ENCODE measurements at regions not wholly inside any gene's neighbourhood (a gene's known extent, or its start where the extent isn't known, plus 50 kb on each side); places are given as distances from the start of the nearest gene placed in this dataset.

DNA sequence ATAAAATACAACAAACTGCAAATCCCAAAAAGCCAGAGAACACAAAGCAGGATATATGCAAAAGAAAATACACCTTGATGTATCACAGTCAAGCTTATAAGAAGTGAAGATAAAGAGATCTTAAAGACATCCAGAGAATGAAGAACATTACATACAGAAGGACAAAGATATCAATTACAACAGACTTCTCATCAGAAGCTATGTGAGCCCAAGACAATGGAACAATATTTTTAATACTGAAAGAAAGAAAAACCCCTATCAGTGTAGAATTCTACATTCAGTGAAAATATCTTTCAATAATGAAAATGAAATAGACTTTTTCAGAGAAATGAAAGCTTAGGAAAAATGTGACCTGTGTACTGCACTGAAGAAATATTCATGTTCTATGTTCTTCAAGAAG is 104.5 kb upstream of the PHACTR3 start:
- DNase-seq, result no peak

DNA sequence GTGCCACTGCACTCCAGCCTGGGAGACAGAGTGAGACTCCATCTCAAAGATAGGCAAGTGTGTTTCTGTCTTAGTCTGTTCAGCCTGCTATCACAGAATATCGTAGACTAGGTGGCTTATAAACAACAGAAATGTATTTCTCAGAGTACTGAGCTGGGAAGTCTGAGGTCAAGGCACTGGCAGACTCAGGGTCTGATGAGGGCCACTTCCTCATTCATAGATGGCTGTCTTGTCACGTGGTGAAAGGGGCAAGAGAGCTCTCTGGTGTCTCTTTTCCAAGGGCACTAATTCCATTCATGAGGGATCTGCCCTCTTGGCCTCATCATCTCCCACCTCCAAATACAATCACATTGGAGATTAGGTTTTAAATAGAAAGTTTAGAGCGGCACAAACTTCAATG is 95.6 kb upstream of the PHACTR3 start:
- no peak for DNase-seq

DNA sequence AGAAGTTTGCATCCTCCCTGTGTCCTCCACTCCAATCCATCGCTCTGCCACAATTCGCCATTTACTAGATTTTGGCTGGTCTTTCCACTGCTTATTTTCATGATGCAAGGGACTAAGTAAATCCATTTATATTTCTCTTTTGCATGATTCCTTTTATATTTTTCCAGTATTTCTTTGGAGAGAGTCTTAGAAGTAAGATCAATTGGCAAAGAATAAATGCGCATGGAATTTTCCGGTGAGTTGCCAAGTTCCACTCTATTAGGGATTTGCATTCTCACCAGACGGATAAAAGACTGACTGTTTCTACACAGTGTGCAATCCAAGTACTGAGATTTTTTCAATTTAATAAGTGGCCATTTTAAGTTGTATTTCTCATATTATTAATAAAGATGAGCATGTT is 91.7 kb upstream of the PHACTR3 start:
- DNase-seq, result no peak

DNA sequence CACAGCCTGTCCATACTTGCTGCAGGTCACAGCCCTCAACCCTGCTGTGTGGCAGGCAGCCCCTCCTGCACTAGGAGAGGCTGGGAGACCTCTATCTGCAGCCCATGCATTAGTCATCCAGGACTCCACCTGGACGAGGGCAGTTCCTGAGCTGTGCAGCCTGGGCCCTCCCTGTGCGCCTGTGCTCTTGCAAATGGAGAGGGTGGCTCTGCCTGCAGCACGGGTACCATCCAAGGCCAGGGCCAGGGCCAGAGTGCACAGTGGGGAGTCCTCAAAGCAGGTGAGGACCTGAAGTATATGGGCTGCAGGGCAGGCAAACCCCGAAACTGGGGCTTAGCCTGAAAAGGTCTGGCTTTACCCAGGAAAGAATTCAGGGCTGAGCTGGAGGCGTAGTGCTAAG is 89.8 kb upstream of the PHACTR3 start:
- DNase-seq, result no peak

DNA sequence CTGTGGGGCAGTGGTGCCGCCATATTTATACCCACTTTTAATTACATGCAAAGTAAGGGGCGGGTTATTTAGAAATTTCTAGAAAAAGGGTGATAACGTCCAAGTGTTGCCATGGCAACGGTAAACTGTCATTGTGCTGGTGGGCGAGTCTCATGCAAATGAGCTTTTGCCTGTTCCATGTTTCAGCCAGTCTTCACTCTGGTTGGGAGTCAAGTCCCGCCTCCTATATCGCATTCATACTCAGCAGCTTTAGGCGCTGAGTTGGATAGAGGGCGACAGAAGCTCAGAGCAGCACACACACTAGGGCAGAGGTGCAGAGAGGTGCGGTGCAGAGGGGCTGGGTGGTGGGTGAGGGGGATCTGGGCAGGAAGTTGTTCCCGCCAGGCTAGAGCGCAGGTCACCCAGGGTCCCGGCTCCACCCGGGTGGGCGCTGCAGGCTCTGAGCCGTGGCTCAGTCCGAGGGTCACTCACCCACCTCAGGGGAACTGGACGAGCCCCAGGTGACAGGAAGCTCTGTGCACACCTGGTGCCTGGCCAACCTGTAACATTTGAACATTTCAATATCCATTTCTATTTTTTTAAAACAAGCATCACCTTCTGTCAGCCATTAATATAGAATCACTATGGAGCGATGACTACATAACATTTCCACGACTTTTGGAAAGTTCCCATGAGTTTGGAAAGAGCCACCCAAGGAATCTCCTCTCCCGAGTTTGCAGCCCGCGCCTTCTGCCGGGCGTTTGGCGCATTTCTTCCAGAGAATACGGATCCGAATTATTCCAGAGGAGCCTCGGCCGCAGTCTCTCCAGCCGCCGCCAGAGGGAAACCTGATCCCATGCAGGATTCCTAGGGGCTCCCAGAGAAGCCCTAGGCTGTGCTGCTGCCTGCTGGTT is 89.1 kb upstream of the PHACTR3 start:
- DNase-seq, result peak; percentile 13

DNA sequence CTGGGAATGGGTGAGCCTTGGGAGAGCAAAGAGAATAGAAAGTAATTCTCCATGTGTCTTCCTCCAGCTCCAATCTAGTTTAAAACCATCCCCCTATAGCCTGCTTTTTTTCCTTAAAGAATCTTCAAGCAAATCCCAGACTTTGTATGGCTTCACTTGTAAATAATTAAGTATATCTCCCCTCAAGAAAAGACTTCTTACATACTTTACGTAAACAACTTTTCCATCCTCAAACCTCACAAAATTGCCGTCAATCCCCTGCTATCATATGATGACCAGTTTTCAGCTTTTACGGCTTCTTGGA is 88.5 kb upstream of the PHACTR3 start:
- DNase-seq, result no peak

DNA sequence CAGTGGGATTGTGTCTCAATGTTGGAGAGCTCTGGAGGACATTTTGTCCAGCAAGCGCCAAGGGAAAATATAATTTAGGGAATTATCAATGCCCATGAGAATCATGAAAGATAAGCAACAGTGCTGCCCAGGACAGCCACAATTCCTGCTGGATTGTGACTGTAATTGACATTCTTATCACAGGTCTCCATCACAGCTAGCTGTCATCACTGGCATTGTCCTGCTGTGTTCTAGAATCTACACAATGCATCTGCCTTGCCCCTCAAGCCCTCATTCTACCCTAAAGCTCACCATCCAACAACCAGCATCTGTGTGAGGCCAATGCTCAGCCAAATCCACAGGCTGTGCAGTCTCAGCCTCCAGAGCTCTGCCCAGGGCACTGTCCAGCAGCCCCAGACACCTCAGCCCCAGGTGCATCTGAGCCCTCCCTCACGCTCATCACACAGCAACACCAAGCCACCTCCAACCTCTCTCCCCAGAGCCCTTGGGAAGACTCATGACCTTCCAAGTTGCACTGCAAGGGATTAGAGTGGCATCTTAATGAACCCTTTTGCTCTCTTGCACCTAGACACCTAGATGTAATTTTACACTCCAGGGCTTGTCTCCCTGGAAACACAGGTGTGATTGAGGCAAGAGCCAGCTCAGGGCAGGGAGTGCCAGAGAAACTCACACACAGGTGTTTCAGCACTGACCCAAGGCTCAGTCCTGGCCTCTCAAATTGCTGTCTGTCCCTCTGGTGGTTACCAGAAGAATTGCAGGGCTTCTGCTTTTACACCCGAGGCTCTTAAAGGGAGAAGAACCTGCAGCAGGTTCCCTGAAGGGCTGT is 85.2 kb upstream of the PHACTR3 start:
- DNase-seq, result peak; percentile 8

DNA sequence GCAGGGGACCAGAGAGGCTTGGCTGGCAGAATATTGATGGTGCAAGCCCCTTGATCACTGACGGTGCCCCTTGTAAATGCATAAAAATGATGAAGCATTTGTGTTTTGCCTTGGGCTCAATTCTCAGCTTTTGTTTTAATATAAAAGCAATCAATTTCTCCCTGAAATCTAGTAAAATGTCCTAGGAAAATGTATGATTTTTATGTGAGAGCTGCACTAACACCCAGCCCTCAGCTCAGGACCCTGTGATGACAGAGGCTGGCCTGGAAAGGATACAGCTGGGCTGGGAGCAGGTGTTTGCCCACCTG is 84.7 kb upstream of the PHACTR3 start:
- no peak for DNase-seq

DNA sequence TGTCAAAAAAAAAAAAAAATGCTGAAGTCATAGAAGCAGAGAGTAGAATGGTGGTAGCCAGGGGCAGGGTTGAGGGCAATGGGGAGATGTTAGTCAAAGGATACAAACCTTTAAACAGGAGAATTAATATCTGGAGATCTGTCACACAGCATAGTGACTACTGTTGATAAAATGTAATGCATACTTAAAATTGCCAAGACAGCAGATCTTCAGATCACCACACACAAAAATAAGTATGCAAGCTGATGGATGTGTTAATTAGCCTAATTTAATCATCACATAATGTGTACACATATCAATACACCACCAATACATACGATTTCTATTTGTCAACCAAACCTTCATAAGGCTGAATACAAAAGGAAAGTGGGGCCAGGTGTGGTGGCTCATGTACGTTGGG is 83.5 kb upstream of the PHACTR3 start:
- no peak for DNase-seq

DNA sequence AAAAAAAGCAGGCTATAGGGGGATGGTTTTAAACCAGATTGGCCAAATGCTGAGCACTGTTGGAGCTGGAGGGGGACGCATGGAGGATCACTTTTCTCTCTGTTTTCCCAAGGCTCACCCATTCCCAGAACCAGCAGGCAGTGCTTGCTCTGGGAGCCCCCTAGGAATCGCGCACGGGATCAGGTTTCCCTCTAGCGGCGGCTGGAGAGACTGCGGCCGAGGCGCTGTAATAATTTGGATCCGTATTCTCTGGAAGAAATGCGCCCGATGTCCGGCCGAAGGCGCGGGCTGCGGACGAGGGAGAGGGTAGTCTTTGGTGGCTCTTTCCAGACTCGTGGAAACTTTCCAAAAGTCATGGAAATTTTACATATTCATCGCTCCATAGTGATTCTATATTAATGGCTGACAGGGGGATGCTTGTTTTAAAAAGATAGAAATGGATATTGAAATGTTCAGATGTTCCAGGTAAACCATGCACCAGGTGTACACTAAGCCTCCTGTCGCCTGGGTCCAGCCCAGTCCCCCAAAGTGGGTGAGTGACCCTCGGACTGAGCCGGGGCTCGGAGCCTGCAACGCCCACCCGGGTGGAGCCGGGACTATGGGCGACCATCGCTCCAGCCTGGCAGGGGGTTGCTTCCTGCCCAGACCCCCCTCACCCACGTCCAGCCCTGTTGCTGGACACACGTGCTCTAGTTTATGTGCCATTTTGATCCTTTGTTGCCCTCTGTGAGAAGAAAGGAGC is 78.7 kb upstream of the PHACTR3 start:
- DNase-seq, result peak; percentile 20

DNA sequence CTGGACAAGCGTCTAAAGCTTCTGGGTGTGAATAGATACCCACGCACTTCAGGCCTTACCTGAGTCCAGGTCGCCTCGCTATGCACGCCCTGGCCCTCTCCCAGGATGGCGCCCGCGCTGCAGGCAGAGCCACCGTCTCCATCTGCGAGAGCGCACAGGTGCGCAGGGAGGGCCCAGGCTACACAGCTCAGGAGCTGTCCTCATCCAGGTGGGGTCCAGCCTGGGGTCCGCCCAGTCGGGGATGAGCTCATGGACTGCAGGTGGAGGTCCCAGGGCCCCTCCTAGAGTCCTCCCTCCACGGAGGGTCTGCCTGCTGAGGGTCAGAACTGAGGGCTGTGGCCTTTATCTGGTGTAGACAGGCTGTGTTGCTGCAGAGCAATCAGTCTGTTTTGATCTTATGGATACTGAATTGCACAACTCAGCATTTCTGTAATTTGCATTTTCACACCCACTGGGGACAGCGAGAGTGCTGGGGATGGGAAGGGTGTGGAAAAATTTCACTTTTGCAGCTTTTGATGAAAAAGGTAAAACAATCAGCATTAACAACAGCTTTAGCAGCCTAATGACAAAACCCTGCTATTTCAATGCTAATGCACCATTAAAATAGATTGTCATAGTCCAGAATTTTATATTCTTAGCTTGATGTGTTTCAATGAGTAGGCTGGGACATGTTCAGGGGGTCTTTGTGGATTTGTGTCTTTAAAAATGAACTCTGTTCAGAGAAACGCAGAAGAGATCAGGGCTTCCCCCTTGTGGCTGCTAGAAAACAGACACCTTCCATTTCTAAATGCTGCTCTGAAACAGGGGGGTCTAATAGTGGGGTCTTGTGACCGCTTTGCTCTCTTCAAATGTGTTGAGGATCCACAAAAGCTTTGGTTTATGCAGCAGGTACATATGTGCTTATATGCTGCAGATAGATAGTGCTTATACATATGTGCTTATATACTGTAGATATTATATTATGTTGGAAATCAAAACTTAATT is 77.8 kb upstream of the PHACTR3 start:
- no peak for DNase-seq

DNA sequence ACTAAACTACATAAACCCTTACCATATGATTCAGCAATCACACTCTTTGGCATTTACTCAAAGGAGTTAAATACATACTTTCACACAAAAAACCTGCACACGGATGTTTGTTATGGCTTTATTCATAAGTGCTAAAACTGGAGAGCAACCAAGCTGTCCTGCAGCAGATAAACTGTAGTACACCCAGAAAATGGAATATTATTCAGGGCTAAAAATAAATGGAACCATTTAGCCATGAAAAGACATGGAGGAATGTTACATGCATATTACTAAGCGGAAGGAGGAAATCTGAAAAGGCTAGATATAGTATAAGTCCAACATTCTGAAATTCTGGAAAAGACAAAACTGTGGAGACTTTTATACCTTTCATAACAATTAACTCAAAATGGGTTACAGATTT is 73.6 kb upstream of the PHACTR3 start:
- DNase-seq, result no peak

DNA sequence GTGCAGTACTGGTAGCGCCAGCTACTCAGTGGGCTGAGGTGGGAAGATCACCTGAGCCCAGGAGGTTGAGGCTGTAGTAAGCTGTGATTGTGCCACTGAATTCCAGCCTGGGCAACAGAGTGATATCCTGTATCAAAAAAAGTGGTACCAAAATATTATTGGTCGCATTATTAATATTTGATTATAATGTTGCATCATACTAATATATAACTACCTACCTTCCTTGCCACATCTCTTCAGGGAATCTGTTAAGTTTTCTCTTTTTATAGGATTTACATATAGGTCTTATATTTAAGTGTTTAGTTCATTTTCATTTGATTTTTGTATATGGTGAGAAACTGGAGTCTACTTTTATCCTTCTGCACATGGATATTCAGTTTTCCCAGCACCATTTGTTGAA is 66.3 kb upstream of the PHACTR3 start:
- no peak for DNase-seq

DNA sequence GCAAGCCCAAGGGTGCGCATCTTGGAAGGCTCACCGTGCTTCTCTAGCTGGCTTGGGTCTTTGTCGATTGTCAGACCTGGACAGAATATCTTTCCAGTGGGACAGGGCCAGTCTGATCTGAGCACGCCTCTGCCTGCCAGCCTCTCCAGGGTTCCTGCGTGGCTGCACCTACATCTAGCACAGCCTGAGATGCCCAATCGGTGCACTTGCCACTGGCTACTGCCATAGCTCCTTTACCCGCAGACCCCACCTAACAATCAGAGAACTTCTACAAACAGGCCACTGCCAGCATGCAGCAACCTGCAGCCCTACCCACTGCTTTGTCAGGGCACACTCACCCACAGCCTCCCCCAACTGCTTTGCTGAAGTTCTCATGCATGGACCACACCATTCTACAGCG is 56.7 kb upstream of the PHACTR3 start:
- no peak for DNase-seq

All from NCI-H1694 (cell line).